Thymus (tissue), 11 donors: ENCODE measurements at regions not wholly inside any gene's neighbourhood (a gene's known extent, or its start where the extent isn't known, plus 50 kb on each side); places are given as distances from the start of the nearest gene placed in this dataset.

Experiments used
- DNase-seq, 9 donors: peaks; one replicate each; pipeline ENCODE4 v3.0.0-alpha.2; 2013; ENCODE audit warnings: low spot score in 9 of 9, low read depth in 6 of 9, missing footprints in 1 of 9
- H3K27ac ChIP-seq, 2 donors: one replicate each; pipeline ENCODE4 v1.5.1; 2013; ENCODE audit warnings: control low read depth in 1 of 2, low read depth in 1 of 2, low read length in 1 of 2, mild to moderate bottlenecking in 1 of 2, moderate library complexity in 1 of 2
- H3K27me3 ChIP-seq, 2 donors: one replicate each; pipeline ENCODE4 v1.5.1; 2013; ENCODE audit warnings: low read length in 1 of 2; ENCODE audit not compliant: control insufficient read depth in 2 of 2, insufficient read depth in 1 of 2
- H3K36me3 ChIP-seq, 2 donors: one replicate each; pipeline ENCODE4 v1.5.1; 2013; ENCODE audit warnings: low read length in 1 of 2, mild to moderate bottlenecking in 1 of 2, moderate library complexity in 1 of 2; ENCODE audit not compliant: control insufficient read depth in 2 of 2, insufficient read depth in 2 of 2
- H3K4me1 ChIP-seq, 2 donors: one replicate each; pipeline ENCODE4 v1.5.1; 2013; ENCODE audit warnings: low read length in 2 of 2; ENCODE audit not compliant: control insufficient read depth in 2 of 2, insufficient read depth in 2 of 2
- H3K4me3 ChIP-seq, 2 donors: one replicate each; pipeline ENCODE4 v1.5.1; 2013; ENCODE audit warnings: low read length in 2 of 2, control low read depth in 1 of 2, mild to moderate bottlenecking in 1 of 2
- H3K9me3 ChIP-seq, 2 donors: one replicate each; pipeline ENCODE4 v1.5.1; 2013; ENCODE audit warnings: low read length in 1 of 2, mild to moderate bottlenecking in 1 of 2; ENCODE audit not compliant: control insufficient read depth in 2 of 2, insufficient read depth in 1 of 2
- WGBS: extraction: QIAGEN DNeasy Blood & Tissue Kit; methylation state at CpG from one replicate; pipeline ENCODE4 v1.1.7; 2013; 5-methylcytosine and 5-hydroxymethylcytosine counted together
- donor health status: healthy.

GRCh38 chr11:120010775-120011174, 127.1 kb downstream of the TRIM29 start:
- H3K27me3 ChIP-seq: peaks cover 0 to 11% of the 10 kb centered on the region in 2 donors
- H3K9me3 ChIP-seq: no peaks in the 10 kb centered on the region
- H3K36me3 ChIP-seq: no peaks in the 10 kb centered on the region
- no peak overlapping the region for H3K4me3 ChIP-seq
- 58% methylated on average over 9 of the region's 9 CpGs for WGBS
- H3K27ac ChIP-seq: no peak overlapping the region
- no peak for DNase-seq
- no peaks in the 10 kb centered on the region for H3K4me1 ChIP-seq

- Histone ChIP-seq H3K4me1 (no peaks in the 10 kb centered on the region), H3K9me3 (no peaks in the 10 kb centered on the region), H3K4me3 (no peak overlapping the region), H3K27me3 (peaks cover 0 to 11% of the 10 kb centered on the region in 2 donors), H3K36me3 (no peaks in the 10 kb centered on the region), H3K27ac (no peak overlapping the region)
- 91% methylated on average over 4 of the region's 4 CpGs for WGBS
- no peak for DNase-seq
These were observed 128.0 kb downstream of the TRIM29 start for GRCh38 chr11:120009938-120010337.

GRCh38 chr11:120007144-120007543, 130.8 kb downstream of the TRIM29 start:
- DNase-seq: no peak
- Histone ChIP-seq H3K27me3 (no peaks in the 10 kb centered on the region), H3K27ac (no peak overlapping the region), H3K9me3 (no peaks in the 10 kb centered on the region), H3K36me3 (no peaks in the 10 kb centered on the region), H3K4me1 (no peaks in the 10 kb centered on the region), H3K4me3 (no peak overlapping the region)
- 97% methylated on average over 4 of the region's 4 CpGs for WGBS

GRCh38 chr11:120004723-120005122, 133.2 kb downstream of the TRIM29 start:
- H3K27ac ChIP-seq: no peak overlapping the region
- no peaks in the 10 kb centered on the region for H3K27me3 ChIP-seq
- no peak overlapping the region for H3K4me3 ChIP-seq
- DNase-seq: no peak
- no peaks in the 10 kb centered on the region for H3K9me3 ChIP-seq
- H3K36me3 ChIP-seq: no peaks in the 10 kb centered on the region
- H3K4me1 ChIP-seq: peaks cover 0 to 2% of the 10 kb centered on the region in 2 donors
- 49% methylated on average over 4 of the region's 4 CpGs for WGBS

GRCh38 chr11:120001178-120002090, 136.5 kb downstream of the TRIM29 start:
- Histone ChIP-seq H3K9me3 (no peaks in the 10 kb centered on the region), H3K4me3 (no peak overlapping the region), H3K36me3 (no peaks in the 10 kb centered on the region), H3K27me3 (no peaks in the 10 kb centered on the region), H3K27ac (no peak overlapping the region), H3K4me1 (peaks cover 0 to 2% of the 10 kb centered on the region in 2 donors)
- WGBS: 41% methylated on average over 14 of the region's 14 CpGs
- no peak for DNase-seq

GRCh38 chr11:119999220-119999619, 138.7 kb downstream of the TRIM29 start:
- Histone ChIP-seq H3K9me3 (no peaks in the 10 kb centered on the region), H3K36me3 (no peaks in the 10 kb centered on the region), H3K27ac (no peak overlapping the region), H3K4me1 (peaks cover 0 to 2% of the 10 kb centered on the region in 2 donors), H3K27me3 (no peaks in the 10 kb centered on the region), H3K4me3 (no peak overlapping the region)
- no peak for DNase-seq
- WGBS: 83% methylated on average over 2 of the region's 2 CpGs

GRCh38 chr11:119996556-119996955, 141.4 kb downstream of the TRIM29 start:
- no peaks in the 10 kb centered on the region for H3K9me3 ChIP-seq

GRCh38 chr11:119995730-119996491, 142.0 kb downstream of the TRIM29 start:
- no peaks in the 10 kb centered on the region for H3K27me3 ChIP-seq
- no peak overlapping the region for H3K4me3 ChIP-seq
- H3K27ac ChIP-seq: no peak overlapping the region
- no peaks in the 10 kb centered on the region for H3K36me3 ChIP-seq
- no peaks in the 10 kb centered on the region for H3K9me3 ChIP-seq
- WGBS: 77% methylated on average over 6 of the region's 6 CpGs
- no peaks in the 10 kb centered on the region for H3K4me1 ChIP-seq
- no peak for DNase-seq

More at GRCh38 chr11:119996556-119996955, 141.4 kb downstream of the TRIM29 start:
- H3K4me3 ChIP-seq: no peak overlapping the region
- no peak for DNase-seq
- H3K27ac ChIP-seq: no peak overlapping the region
- peaks cover 0 to 2% of the 10 kb centered on the region in 2 donors for H3K4me1 ChIP-seq
- H3K36me3 ChIP-seq: no peaks in the 10 kb centered on the region
- H3K27me3 ChIP-seq: no peaks in the 10 kb centered on the region
- 83% methylated on average over 5 of the region's 5 CpGs for WGBS

GRCh38 chr11:119993722-119994121, 144.2 kb downstream of the TRIM29 start:
- no peaks in the 10 kb centered on the region for H3K36me3 ChIP-seq
- H3K9me3 ChIP-seq: no peaks in the 10 kb centered on the region
- H3K27me3 ChIP-seq: peaks cover 0 to 7% of the 10 kb centered on the region in 2 donors
- DNase-seq: no peak
- H3K4me3 ChIP-seq: no peak overlapping the region
- no peaks in the 10 kb centered on the region for H3K4me1 ChIP-seq
- 76% methylated on average over 4 of the region's 4 CpGs for WGBS
- no peak overlapping the region for H3K27ac ChIP-seq
